Testis (tissue), 2 donors: ENCODE measurements at regions not wholly inside any gene's neighbourhood (a gene's known extent, or its start where the extent isn't known, plus 50 kb on each side); places are given as distances from the start of the nearest gene placed in this dataset.
A peak's percentile ranks its signal among the peaks of the same experiment; 100 is the strongest.

ENCODE experiments used
- DNase-seq: peaks from one replicate; pipeline ENCODE4 v3.0.0-alpha.2; 2019
- H3K27ac ChIP-seq, 2 donors: fragments of 200-600 bp; sonication (generic); one replicate each; pipeline ENCODE4 v1.5.1; 2019
- H3K27me3 ChIP-seq: fragments of 200-600 bp; sonication (generic); one replicate; pipeline ENCODE4 v1.5.1; 2019
- H3K36me3 ChIP-seq: fragments of 200-600 bp; sonication (generic); one replicate; pipeline ENCODE4 v1.5.1; 2017; ENCODE audit warnings: low read depth; ENCODE audit errors: missing control alignments
- H3K4me1 ChIP-seq: fragments of 200-600 bp; sonication (generic); one replicate; pipeline ENCODE4 v1.5.1; 2019
- H3K4me3 ChIP-seq, 2 donors: fragments of 200-600 bp; sonication (generic); one replicate each; pipeline ENCODE4 v1.5.1; 2017 to 2019
- H3K9me3 ChIP-seq: fragments of 200-600 bp; sonication (generic); one replicate; pipeline ENCODE4 v1.5.1; 2017
- POLR2A ChIP-seq: fragments of 450-650 bp; IDR thresholded peaks from one replicate; pipeline ENCODE4 v1.6.1; 2017; ENCODE audit warnings: antibody characterized with exemption, mild to moderate bottlenecking, moderate library complexity
- WGBS, 2 donors: methylation state at CpG; one replicate each; pipeline ENCODE4 v1.1.5; 2018; 5-methylcytosine and 5-hydroxymethylcytosine counted together
- intact Hi-C: fragments of 100-400 bp; cut with DNase I; formaldehyde crosslinking; loops from one replicate; pipeline ENCODE4 v1.15.1; 2023; ENCODE audit warnings: low total_unique reads
- TF ChIP-seq, protein P1 (sequence below), 3 experiments: fragments of 450-650 bp in 2 of 3; fragments of 200-600 bp in 1 of 3; sonication (generic) in 1 of 3; IDR thresholded peaks; one replicate each; pipeline ENCODE4 v1.5.1; 2016 to 2019; ENCODE audit warnings: antibody characterized with exemption in 3 of 3, mild to moderate bottlenecking in 2 of 3, moderate library complexity in 1 of 3

DNA sequence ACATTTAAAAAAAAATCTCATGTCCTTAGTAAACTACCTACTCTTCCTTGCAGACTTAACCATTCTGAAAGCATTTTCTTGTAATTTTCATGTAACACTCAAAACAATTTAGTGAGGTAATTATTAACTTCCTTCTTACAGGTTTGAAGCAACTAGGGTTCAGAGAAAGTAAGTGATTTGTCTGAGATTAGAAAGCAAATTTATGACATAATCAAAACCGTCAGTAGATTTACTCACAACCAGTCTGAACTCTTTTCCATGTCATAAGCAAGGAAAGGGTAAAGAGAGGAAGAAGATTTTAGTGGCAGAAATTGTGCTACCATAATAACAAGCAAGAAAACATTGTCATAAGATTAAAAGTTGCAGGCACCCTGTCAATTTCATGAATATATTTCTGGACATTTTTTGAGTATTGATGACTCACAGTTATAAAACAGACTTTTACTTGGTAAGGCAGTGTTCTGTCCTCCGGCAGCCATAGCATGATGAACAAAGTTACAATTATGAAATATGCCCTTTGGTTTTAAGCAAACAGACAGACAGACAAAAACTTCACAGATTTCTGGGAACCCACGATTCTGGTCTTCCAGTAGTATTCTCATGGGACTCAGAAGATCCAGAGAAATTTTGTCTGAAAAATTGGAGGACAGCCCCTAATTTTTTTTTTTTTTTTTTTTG, 707.2 kb downstream of the RWDD3 start:
- Histone ChIP-seq H3K4me3 (peak overlapping the region in 1 of 2 donors; percentile 7), H3K27me3 (no peaks in the 10 kb centered on the region), H3K4me1 (no peaks in the 10 kb centered on the region), H3K36me3 (no peaks in the 10 kb centered on the region), H3K27ac (no peak overlapping the region), H3K9me3 (no peaks in the 10 kb centered on the region)
- DNase-seq, result no peak
- 38 to 63% methylated on average over 3 of the region's 3 CpGs for WGBS, 2 donors
- TF ChIP-seq POLR2A, result no peak
- TF ChIP-seq, protein P1, sequence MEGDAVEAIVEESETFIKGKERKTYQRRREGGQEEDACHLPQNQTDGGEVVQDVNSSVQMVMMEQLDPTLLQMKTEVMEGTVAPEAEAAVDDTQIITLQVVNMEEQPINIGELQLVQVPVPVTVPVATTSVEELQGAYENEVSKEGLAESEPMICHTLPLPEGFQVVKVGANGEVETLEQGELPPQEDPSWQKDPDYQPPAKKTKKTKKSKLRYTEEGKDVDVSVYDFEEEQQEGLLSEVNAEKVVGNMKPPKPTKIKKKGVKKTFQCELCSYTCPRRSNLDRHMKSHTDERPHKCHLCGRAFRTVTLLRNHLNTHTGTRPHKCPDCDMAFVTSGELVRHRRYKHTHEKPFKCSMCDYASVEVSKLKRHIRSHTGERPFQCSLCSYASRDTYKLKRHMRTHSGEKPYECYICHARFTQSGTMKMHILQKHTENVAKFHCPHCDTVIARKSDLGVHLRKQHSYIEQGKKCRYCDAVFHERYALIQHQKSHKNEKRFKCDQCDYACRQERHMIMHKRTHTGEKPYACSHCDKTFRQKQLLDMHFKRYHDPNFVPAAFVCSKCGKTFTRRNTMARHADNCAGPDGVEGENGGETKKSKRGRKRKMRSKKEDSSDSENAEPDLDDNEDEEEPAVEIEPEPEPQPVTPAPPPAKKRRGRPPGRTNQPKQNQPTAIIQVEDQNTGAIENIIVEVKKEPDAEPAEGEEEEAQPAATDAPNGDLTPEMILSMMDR (IDR thresholded peaks at IDR 0.05), result no peak
- intact Hi-C loops, result no loop called here

DNA sequence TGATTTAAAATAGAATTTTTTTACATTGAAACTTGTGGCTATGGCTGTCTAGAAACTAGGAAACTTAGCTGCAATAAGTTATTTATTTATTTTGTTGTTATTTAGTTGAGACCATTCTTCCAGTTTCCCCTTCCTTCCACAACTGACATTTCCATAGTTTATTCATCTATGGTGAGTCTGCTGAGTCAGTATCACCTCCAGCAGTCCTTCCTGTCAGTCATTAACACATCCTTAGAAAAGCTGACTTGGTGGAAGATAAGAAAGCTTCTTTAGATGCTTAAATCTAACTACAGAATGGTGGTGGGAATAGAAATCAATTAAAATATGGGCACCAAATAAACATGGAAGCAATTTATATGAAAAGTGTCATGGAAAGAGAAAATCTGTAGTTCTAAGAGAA, 714.0 kb downstream of the RWDD3 start:
- H3K27ac ChIP-seq, result no peak overlapping the region
- no peak overlapping the region for H3K4me3 ChIP-seq
- TF ChIP-seq, protein P1 (IDR thresholded peaks at IDR 0.05), result no peak
- no peak for TF ChIP-seq POLR2A
- no peaks in the 10 kb centered on the region for H3K36me3 ChIP-seq
- H3K27me3 ChIP-seq, result no peaks in the 10 kb centered on the region
- no peaks in the 10 kb centered on the region for H3K4me1 ChIP-seq
- intact Hi-C loops, result no loop called here
- no peaks in the 10 kb centered on the region for H3K9me3 ChIP-seq
- no peak for DNase-seq

DNA sequence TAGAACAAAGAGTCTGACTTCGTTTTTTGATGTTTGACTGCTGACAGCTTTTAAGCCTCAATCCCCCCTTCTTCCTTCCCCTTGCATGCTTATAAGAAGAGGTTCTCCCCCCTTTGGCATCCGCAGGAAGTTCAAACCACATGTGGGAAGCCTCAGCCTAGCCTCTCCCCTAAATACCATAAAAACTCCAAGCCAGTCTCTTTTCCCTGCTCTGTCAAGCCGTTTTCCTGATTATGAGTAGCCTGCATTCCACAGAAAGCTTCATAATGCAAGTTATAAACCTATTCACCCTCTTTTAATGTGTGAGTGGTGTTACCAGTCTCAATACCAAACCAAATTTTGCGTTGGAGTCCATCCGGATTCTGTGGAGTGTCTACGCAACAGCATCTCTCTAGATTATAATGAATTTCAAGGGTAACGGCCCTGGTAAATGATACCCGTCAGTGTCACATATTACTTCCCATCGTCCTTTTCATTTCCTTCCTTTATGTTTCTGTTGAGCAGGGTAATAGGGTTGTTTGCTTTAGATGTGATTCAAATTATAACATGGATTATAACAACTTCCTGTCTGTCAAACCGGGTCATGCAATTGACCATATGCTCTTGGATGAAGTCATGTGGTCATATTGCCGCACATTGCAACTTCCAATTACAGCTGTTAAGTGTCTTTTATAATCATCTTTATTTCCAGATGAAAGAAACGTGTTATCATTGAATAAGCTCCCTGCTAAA, 717.5 kb downstream of the RWDD3 start:
- intact Hi-C loops, result no loop called here
- Histone ChIP-seq H3K9me3 (no peaks in the 10 kb centered on the region), H3K4me1 (no peaks in the 10 kb centered on the region), H3K4me3 (no peak overlapping the region), H3K27ac (no peak overlapping the region), H3K36me3 (no peaks in the 10 kb centered on the region), H3K27me3 (no peaks in the 10 kb centered on the region)
- no peak for TF ChIP-seq POLR2A
- TF ChIP-seq, protein P1 (IDR thresholded peaks at IDR 0.05), result no peak
- DNase-seq, result no peak
- WGBS, 2 donors, result 66 to 74% methylated on average over 12 of the region's 12 CpGs

DNA sequence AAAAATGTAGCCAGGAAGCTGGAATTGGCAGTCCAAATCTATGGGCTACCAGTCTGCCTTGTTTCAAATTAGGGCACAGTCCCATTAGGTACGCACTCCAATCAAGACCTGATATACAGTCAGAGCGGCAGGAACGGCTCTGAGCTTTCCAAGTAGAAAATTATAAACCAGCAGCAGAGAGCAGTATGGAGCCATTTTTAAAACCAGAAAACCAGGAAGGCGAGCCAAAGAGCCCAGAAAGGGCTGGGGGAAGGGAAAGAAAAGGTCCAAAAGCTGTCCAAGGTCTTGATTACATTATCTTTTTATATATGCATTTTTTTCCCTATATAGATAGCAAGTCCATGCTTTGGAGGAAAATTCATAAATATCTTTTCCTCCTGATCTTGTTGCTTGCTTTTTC, 719.0 kb downstream of the RWDD3 start:
- Histone ChIP-seq H3K4me1 (no peaks in the 10 kb centered on the region), H3K27ac (no peak overlapping the region), H3K27me3 (no peaks in the 10 kb centered on the region), H3K9me3 (no peaks in the 10 kb centered on the region), H3K4me3 (no peak overlapping the region), H3K36me3 (no peaks in the 10 kb centered on the region)
- intact Hi-C loops, result no loop called here
- no peak for DNase-seq
- WGBS, 2 donors, result 57 to 62% methylated on average over 4 of the region's 4 CpGs
- TF ChIP-seq POLR2A, result no peak
- TF ChIP-seq, protein P1 (IDR thresholded peaks at IDR 0.05), result no peak

DNA sequence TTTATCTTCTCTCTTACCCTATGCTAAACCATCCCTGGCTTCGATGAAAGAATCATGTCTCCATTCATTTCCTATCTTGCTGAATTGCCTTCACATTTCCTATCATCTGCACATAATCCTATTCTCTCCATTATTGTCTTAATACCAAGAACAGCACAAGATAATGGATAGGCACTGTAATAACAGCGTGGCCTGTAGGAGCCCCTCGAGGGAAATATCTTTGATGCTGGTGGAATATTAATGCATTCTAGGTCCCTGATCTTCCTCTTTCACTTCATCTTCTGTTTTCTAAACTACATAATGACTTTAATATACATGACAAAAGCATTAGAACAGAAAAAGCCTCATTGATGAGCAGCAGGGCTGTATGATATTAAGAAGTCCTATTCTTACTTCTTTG, 720.6 kb downstream of the RWDD3 start:
- Histone ChIP-seq H3K27ac (no peak overlapping the region), H3K27me3 (no peaks in the 10 kb centered on the region), H3K4me3 (no peak overlapping the region), H3K9me3 (no peaks in the 10 kb centered on the region), H3K36me3 (no peaks in the 10 kb centered on the region), H3K4me1 (no peaks in the 10 kb centered on the region)
- 82 to 88% methylated on average over 3 of the region's 3 CpGs for WGBS, 2 donors
- intact Hi-C loops, result no loop called here
- no peak for DNase-seq
- no peak for TF ChIP-seq POLR2A
- TF ChIP-seq, protein P1 (IDR thresholded peaks at IDR 0.05), result no peak
